GM18502 (cell line): ENCODE measurements at regions not wholly inside any gene's neighbourhood (a gene's known extent, or its start where the extent isn't known, plus 50 kb on each side); places are given as distances from the start of the nearest gene placed in this dataset.
"Not testable (repeated sequence)": the region's sequence is repeated elsewhere in the genome, so short reads cannot be mapped to it uniquely, and the experiment has no call there.

Source experiments
- ATAC-seq: cut with Tn5 transposase; IDR thresholded peaks from one replicate; pipeline ENCODE4 v1.9.1; 2021; ENCODE audit warnings: mild to moderate bottlenecking; ENCODE audit not compliant: unreplicated experiment, poor library complexity

GRCh38 chr2:234410526-234410925 is 86.4 kb downstream of the ARL4C start:
- no peak for ATAC-seq

- no peak for ATAC-seq
Observed at GRCh38 chr2:234409590-234409989, 87.3 kb downstream of the ARL4C start.

GRCh38 chr2:234406085-234406484 is 90.8 kb downstream of the ARL4C start:
- ATAC-seq: no peak

- no peak for ATAC-seq
Observed at GRCh38 chr2:234405462-234405861, 91.4 kb downstream of the ARL4C start.

- ATAC-seq: no peak
Observed at GRCh38 chr2:234404957-234405356, 91.9 kb downstream of the ARL4C start.

GRCh38 chr2:234403751-234404150 is 93.1 kb downstream of the ARL4C start:
- ATAC-seq: no peak

- no peak for ATAC-seq
Observed at GRCh38 chr2:234403074-234403473, 93.8 kb downstream of the ARL4C start.

- no peak for ATAC-seq
Observed at GRCh38 chr2:234401426-234401825, 95.5 kb downstream of the ARL4C start.

- no peak for ATAC-seq
Observed at GRCh38 chr2:234399451-234400246, 97.2 kb downstream of the ARL4C start.

- no peak for ATAC-seq
Observed at GRCh38 chr2:234398531-234398930, 98.3 kb downstream of the ARL4C start.

- ATAC-seq: no peak
Observed at GRCh38 chr2:234395891-234396420, 100.9 kb downstream of the ARL4C start.

GRCh38 chr2:234394450-234394849 is 102.4 kb downstream of the ARL4C start:
- ATAC-seq: no peak

- ATAC-seq: no peak
Observed at GRCh38 chr2:234393354-234393753, 103.5 kb downstream of the ARL4C start.

- no peak for ATAC-seq
Observed at GRCh38 chr2:234392041-234392615, 104.8 kb downstream of the ARL4C start.

GRCh38 chr2:234391625-234392024 is 105.3 kb downstream of the ARL4C start:
- no peak for ATAC-seq

- ATAC-seq: not testable (repeated sequence)
Observed at GRCh38 chr2:234389661-234390060, 107.2 kb downstream of the ARL4C start.

GRCh38 chr2:234388591-234388990 is 108.3 kb downstream of the ARL4C start:
- ATAC-seq: no peak

GRCh38 chr2:234386971-234387370 is 109.9 kb downstream of the ARL4C start:
- no peak for ATAC-seq

- ATAC-seq: no peak
Observed at GRCh38 chr2:234382131-234382530, 114.8 kb downstream of the ARL4C start.

- ATAC-seq: not testable (repeated sequence)
Observed at GRCh38 chr2:234378958-234379357, 117.9 kb downstream of the ARL4C start.

GRCh38 chr2:234378440-234378839 is 118.4 kb downstream of the ARL4C start:
- no peak for ATAC-seq
